Thyroid gland (tissue), 4 donors: ENCODE measurements at regions not wholly inside any gene's neighbourhood (a gene's known extent, or its start where the extent isn't known, plus 50 kb on each side); places are given as distances from the start of the nearest gene placed in this dataset.

Source experiments
- POLR2A ChIP-seq, 2 donors: fragments of 450-650 bp; IDR thresholded peaks; one replicate each; pipeline ENCODE4 v1.6.1; 2017; ENCODE audit warnings: antibody characterized with exemption in 2 of 2, mild to moderate bottlenecking in 2 of 2, moderate library complexity in 1 of 2
- TF ChIP-seq, protein P1 (sequence below), 6 experiments: fragments of 200-600 bp in 3 of 6; fragments of 450-650 bp in 3 of 6; sonication (generic) in 3 of 6; IDR thresholded peaks; one replicate each; pipeline ENCODE4 v1.5.1; 2016 to 2019; ENCODE audit warnings: antibody characterized with exemption in 6 of 6, mild to moderate bottlenecking in 2 of 6, inconsistent platforms in 1 of 6, moderate library complexity in 1 of 6

DNA sequence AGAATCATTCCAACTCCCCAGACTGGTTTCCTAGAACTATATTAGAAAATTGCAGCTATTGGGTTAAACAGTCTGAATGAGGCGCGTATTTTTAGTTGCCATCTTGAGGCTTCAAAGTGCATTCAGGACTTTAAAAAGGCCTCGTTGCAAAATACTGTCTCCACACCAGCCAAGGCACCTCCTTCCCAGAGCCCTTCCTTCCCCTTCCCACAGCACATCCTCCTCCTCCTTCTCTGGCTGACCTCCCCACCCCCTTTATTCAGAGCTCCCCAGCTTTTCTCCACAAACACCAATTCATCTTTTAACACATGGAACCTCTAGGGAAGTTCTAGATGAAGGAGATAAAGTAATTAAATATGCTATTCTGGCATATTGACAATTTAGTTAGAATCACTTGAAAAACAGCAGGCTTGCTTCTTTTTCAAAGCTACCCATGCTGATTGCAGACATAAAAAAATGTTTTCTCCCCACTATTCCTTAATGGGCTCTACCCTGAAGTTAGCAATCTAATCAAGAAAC, 90.3 kb downstream of the RTP5 start:
- TF ChIP-seq, protein P1, sequence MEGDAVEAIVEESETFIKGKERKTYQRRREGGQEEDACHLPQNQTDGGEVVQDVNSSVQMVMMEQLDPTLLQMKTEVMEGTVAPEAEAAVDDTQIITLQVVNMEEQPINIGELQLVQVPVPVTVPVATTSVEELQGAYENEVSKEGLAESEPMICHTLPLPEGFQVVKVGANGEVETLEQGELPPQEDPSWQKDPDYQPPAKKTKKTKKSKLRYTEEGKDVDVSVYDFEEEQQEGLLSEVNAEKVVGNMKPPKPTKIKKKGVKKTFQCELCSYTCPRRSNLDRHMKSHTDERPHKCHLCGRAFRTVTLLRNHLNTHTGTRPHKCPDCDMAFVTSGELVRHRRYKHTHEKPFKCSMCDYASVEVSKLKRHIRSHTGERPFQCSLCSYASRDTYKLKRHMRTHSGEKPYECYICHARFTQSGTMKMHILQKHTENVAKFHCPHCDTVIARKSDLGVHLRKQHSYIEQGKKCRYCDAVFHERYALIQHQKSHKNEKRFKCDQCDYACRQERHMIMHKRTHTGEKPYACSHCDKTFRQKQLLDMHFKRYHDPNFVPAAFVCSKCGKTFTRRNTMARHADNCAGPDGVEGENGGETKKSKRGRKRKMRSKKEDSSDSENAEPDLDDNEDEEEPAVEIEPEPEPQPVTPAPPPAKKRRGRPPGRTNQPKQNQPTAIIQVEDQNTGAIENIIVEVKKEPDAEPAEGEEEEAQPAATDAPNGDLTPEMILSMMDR (IDR thresholded peaks at IDR 0.05): no peak
- TF ChIP-seq POLR2A (IDR thresholded peaks at IDR 0.05): no peak
